G401.6 (cell line): ENCODE measurements at regions not wholly inside any gene's neighbourhood (a gene's known extent, or its start where the extent isn't known, plus 50 kb on each side); places are given as distances from the start of the nearest gene placed in this dataset.
"Not testable (repeated sequence)": the region's sequence is repeated elsewhere in the genome, so short reads cannot be mapped to it uniquely, and the experiment has no call there.

Experiments
- FAIRE-seq: peaks from 2 replicates; lab custom pipeline; 2012; peaks lifted over from hg19 to GRCh38; lab: Jason Lieb, UNC

DNA sequence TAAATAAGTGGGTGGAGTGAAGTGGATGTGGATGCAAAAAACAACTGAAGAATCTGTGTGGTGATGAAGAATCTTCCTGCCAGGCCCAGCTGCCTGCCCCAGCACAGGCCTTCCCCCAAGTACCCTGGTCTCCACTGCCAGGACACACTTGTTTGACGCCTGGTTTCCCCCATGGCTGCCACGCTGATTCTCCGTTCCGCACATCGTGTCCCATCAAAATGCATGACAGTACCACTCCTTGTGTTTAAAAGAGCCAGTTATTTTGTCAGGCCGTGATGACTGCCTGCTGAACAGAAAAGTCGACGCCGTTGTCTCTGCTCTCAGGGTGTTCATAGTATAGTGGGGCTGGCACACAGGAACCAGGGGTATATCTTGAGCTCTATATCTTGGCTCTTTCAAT is 50.3 kb upstream of the KYNU start:
- FAIRE-seq = no peak

GRCh38 chr2:142825861-142826260 is 51.6 kb upstream of the KYNU start:
- FAIRE-seq = no peak

DNA sequence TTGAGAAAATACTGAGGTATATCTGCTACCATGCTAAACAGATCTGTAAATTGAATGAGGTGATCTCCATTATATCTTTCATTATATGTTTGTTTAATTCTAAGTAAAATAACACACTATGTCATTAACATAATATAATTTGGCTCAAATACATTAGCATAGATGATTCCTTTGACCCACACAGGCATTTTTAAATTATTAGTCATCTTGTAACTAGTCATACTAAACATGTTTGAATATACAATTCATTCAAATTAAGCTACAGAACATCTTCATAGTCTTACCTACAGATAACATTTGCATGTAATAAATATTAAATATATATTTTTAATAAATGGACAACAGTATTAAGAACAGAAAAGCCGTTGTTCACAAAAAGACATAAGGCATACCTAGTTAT is 52.7 kb upstream of the KYNU start:
- no peak for FAIRE-seq

DNA sequence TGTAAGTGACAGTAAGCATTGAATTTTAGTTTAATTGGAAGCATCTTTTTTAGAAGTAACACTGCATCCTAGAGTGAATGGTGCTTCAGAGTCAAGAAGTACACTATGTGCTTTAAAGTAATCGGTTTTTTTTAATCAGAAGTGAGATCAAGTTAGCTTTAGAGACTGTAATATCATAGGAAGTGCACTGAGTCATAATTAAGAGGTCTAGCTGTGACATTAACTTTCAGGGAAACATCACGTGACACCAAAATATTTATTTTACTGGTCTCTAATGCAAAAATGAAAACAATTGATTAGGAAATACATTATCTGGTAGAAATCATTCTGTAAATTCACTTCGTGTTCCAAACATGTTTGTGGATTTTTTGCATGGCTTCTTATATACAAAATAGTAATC is 55.3 kb upstream of the KYNU start:
- no peak for FAIRE-seq

DNA sequence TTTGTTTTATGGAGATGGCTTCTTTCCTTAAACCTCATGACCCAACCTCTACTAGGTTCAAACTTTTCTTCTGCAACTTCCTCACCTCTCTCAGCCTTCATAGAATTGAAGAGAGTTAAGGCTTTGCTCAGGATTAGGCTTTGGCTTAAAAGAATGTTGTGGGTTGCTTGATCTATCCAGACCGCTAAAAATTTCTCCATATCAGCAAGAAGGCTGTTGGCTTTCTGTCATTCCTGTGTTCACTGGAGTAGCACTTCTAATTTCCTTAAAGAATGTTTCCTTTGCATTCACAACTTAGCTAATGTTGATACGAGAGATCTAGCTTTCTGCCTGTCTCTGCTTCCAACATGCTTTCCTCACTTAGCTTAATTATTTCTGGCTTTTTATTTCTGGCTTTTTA is 58.1 kb upstream of the KYNU start:
- no peak for FAIRE-seq

DNA sequence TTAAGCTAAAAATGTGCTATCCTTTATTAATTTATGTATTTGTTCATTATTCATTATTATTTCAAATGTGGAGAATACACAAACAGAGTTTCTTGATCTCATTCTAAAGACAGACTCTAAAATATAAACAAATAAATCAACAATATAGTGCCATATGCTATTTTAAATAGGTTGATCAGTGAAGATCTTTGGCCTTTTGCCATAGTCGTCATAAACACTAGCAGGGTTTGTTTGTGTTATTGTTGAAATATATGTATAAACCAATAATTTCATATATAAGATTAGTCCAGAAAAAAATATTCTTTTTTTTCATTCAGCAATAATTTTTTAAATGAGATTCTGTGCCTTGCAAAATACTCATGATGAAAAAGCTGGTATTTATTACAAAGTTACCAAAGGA is 62.1 kb upstream of the KYNU start:
- no peak for FAIRE-seq

GRCh38 chr2:142813830-142814829 is 63.3 kb upstream of the KYNU start:
- FAIRE-seq = no peak

DNA sequence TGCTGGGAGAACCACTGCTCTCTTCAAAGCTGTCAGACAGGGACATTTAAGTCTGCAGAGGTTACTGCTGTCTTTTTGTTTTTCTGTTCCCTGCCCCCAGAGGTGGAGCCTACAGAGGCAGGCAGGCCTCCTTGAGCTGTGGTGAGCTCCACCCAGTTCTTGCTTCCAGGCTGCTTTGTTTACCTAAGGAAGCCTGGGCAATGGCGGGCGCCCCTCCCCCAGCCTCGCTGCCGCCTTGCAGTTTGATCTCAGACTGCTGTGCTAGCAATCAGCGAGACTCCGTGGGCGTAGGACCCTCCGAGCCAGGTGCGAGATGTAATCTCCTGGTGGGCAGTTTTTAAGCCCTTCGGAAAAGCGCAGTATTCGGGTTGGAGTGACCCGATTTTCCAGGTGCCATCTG is 65.8 kb upstream of the KYNU start:
- FAIRE-seq = not testable (repeated sequence)

GRCh38 chr2:142805244-142805643 is 72.2 kb upstream of the KYNU start:
- FAIRE-seq = no peak

DNA sequence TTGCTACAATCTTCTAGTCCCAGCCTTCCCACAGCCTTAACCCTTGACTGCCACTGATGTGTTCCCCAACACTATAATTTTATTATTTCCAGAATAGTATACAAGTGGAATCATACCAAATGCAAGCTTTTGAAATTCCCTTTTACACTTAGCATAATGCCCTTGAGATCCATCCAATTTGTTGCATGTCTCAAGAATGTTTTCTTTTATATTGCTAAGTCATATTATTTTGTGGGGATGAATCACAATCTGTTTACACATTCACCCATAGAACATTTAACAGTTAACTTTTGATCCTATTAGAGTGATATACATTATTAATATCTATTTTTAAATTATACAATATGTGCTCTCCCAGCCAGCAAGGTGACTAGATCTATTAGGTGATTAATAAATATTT is 74.3 kb upstream of the KYNU start:
- FAIRE-seq = no peak

DNA sequence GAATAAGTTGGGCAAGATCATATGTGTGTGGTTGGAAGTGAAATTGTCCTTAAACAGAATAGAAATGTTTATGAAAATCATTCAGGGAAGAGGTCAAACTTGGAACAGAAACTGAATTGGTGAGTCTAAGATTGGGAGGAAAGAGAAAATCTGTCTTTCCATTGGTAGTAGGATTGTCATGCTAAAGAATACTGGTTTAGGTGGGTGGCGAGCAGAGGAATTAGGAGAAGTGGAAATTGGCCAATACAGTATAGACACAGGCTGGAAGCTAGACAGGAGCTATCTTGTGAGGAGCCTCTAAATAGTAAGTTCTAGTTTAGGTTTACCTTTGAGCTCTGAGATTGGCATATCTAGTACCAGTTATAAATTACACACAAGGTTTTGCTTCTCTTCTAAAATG is 80.9 kb upstream of the KYNU start:
- no peak for FAIRE-seq

- no peak for FAIRE-seq
Measured at GRCh38 chr2:142796161-142796560, 81.3 kb upstream of the KYNU start.

GRCh38 chr2:142794850-142795249 is 82.6 kb upstream of the KYNU start:
- no peak for FAIRE-seq

- FAIRE-seq = not testable (repeated sequence)
Measured at GRCh38 chr2:142792328-142792727, 85.1 kb upstream of the KYNU start.

DNA sequence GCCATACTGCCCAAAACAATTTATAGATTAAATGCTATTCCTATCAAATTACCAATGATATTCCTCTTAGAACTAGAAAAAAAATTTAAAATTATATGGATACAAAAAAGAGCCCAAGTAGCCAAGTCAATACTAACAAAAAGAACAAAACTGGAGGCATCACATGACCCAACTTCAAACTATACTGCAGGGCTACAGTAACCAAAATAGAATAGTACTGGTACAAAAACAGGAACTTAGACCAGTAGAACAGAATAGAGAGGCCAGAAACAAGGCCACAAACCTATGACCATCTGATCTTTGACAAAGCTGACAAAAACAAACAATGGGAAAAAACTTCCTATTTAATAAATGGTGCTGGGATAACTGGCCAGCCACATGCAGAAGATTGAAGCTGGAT is 86.1 kb upstream of the KYNU start:
- FAIRE-seq = no peak

DNA sequence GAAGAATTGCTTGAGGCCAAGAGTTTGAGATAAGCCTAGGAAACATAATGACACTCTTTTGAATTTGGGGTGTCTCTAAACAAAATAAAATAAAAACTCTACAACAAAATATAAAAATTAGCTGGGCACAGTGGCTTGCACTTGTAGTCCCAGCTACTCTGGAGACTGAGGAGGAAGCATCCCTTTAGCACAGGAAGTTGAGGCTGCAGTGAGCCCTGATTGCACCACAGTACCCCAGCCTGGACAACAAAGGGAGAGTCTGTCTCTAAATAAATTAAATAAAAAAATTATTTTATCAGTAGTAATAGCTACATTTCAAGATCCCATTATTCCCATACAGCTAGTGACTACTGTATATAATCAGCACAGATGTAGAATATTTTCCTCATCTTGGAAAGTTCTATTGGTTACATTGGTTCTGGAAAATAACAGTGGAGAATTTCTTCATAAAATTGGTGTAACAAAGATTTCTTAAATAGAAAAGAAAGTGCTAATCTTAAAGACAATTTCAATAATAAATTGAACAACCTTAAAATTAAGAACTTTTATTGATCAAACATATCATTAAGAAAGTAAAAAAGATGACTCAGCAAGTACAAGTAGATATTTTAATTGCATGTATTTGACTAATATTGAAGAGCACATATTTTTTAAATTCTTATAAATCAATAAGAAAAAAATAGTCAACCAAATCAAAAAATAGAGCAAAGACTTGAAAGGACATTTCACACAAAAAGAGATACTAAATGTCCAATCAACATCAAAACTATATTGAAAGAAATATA is 90.4 kb upstream of the KYNU start:
- peak; percentile 47 for FAIRE-seq

- no peak for FAIRE-seq
Measured at GRCh38 chr2:142782942-142783443, 94.5 kb upstream of the KYNU start.

- FAIRE-seq = no peak
Measured at GRCh38 chr2:142781146-142781545, 96.3 kb upstream of the KYNU start.

DNA sequence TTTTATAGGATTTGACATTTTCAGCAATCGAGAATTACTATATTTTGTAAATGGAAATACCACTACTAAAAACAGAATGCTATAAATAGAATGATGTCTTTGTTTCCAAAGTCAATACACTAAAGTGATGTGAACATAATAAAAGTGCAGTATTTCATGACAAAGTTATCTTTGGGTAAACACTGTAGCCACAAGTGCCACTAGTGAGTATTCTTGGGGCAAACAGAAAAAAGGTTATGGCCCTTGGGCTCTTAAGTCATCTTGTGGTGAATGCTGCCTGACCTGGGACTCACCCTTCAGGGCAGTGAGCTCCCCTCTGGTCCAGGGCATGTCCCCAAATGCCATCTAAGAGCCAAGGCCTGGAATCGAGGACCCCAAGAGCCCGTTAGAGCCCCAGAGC is 99.2 kb upstream of the KYNU start:
- no peak for FAIRE-seq

DNA sequence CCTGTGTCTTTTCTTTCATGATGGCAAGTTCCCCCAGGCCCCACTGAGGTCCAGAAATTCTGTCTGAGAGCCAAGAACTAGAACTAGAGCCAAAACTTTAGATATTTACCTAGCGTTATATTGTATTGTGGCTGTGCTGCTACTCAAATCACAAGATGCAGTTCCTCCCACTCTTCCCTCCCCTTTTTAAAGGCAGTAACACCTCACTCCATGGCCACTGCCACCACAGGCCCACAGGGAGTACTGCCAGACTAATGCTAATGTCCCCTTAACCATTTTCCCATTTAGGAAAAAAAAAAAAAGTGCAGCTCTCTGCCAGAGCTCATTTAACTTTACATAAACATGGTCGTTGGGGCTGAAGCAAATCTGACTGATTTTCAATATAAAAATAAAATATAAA is 99.7 kb upstream of the KYNU start:
- no peak for FAIRE-seq

DNA sequence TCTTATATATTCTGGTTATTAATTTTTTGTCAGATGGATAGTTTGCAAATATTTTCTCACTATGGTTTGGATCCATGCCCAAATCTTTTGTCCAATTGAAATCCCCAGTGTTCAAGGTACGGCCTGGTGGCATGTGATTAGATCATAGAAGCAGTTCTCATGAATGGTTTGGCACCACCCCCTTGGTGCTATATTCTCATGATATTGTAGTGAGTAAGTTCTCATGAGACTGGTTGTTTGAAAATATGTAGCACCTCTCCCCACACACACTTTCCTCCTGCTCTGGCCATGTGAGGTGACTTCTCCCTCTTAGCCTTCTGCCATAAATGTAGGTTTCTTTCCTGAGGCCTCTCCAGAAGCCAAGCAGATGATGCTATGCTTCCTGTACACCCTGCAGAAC is 107.7 kb upstream of the KYNU start:
- no peak for FAIRE-seq

GRCh38 chr2:142767847-142768246 is 109.6 kb upstream of the KYNU start:
- FAIRE-seq = no peak

DNA sequence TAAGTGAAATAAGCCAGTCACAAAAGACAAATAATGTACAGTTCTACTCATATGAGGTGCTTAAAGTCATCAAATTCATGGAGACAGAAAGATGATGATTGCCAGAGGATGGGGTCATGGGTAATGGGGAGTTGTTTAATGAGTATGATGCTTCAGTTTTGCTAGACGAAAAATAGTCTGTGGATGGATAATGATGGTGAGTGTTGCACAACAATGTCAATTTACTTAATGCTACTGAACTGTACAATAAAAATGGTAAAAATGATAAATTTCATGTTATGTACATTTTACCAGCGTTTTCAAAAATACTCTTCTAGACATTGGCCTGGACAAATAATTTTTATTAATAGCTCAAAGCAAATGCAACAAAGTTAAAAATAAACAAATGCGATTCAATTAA is 118.5 kb upstream of the KYNU start:
- FAIRE-seq = no peak
